ENCODE measurements at regions not wholly inside any gene's neighbourhood (a gene's known extent, or its start where the extent isn't known, plus 50 kb on each side); places are given as distances from the start of the nearest gene placed in this dataset.

DNA sequence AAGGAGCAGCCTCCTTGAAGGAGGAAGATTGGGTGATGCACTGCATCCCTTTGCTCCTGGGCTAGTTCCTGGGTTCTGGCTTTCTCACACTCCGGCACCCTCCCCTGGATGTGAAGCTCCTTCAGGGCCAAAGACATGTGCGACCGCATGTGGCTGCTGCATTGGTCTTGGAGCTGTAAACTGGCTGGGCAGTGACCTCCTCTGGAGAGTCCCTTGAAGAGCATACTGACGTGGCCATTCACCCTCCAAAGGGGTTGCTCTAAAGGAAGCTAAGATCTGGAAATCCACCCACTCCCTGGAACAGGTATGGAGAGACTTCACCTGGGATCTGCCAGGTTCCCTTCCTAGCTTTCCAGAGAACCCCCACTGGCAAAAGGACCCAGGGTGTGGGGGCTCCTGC is 62.1 kb downstream of the TMEM17 start:
- TF ChIP-seq, protein P1, sequence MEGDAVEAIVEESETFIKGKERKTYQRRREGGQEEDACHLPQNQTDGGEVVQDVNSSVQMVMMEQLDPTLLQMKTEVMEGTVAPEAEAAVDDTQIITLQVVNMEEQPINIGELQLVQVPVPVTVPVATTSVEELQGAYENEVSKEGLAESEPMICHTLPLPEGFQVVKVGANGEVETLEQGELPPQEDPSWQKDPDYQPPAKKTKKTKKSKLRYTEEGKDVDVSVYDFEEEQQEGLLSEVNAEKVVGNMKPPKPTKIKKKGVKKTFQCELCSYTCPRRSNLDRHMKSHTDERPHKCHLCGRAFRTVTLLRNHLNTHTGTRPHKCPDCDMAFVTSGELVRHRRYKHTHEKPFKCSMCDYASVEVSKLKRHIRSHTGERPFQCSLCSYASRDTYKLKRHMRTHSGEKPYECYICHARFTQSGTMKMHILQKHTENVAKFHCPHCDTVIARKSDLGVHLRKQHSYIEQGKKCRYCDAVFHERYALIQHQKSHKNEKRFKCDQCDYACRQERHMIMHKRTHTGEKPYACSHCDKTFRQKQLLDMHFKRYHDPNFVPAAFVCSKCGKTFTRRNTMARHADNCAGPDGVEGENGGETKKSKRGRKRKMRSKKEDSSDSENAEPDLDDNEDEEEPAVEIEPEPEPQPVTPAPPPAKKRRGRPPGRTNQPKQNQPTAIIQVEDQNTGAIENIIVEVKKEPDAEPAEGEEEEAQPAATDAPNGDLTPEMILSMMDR (IDR thresholded peaks at IDR 0.05): no peak
- TF ChIP-seq POLR2A (IDR thresholded peaks at IDR 0.05): no peak
